EL (cell line): ENCODE measurements at regions not wholly inside any gene's neighbourhood (a gene's known extent, or its start where the extent isn't known, plus 50 kb on each side); places are given as distances from the start of the nearest gene placed in this dataset.
"Not testable (repeated sequence)": the region's sequence is repeated elsewhere in the genome, so short reads cannot be mapped to it uniquely, and the experiment has no call there.

Experiments
- DNase-seq: peaks from one replicate; pipeline ENCODE4 v3.0.0-alpha.2; 2016

GRCh38 chr1:38204698-38205097 lies 158.1 kb upstream of the POU3F1 start:
- DNase-seq, result no peak

- no peak for DNase-seq
These were observed 156.8 kb upstream of the POU3F1 start for GRCh38 chr1:38203441-38203840.

DNA sequence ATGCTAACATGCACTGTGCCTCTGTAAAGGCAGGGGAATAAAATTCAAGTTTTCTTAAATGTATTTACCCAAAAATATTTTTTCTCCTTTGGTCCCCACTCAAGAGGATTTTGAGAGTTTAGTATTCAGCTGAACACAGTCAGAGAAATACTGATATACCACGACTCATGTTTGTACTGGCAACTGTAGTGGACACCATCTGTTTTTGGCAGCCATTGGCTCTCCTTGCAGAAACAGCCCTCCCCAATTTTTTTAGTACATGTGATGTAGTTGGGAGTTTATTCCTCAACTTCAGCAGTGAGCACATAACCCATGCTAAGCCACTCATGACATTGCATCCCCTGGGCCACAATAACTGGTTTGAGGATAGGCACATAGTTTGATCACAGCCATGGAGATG lies 154.8 kb upstream of the POU3F1 start:
- no peak for DNase-seq

DNA sequence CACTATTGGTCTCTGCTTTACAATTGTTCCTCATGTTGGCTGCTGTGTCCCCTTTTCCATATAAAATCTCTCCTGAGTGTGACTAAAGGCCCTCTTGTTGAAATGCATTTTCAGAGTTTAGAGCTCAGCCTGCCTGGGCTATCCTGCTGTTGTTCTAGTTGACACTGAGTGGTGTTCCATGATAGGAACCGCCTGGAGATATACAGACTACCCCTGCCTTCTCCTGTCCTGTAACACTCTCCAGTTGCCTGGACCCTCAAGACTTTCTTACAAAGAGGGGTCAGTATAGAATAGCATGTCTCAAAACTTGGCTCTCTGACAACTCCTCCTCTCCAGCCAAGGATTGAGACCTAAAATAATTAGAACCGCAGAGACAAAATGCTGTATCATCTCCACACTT lies 152.0 kb upstream of the POU3F1 start:
- DNase-seq, result no peak

GRCh38 chr1:38198099-38198498 lies 151.5 kb upstream of the POU3F1 start:
- DNase-seq, result no peak

- no peak for DNase-seq
These were observed 150.9 kb upstream of the POU3F1 start for GRCh38 chr1:38197312-38198061.

- DNase-seq, result no peak
These were observed 147.9 kb upstream of the POU3F1 start for GRCh38 chr1:38194472-38194871.

DNA sequence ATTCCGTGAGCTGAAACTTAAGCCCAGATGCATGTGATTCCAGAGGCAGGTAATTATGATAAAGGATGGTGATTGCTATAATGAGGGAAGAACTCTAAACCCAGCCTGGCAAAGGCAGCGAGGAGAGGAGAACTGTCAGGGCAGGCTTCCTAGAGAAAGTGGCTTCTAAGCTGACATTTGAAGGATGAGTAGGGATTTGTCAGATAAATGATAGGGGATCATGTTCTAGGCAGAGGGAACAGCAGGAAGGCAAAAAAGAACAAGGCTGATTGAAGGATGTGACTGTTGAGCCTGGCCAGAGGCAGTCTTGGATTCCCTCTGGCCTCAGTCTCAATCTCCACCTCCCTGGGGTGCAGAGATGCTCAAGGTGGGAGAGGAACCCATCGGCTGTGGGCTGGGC lies 146.4 kb upstream of the POU3F1 start:
- DNase-seq, result no peak

GRCh38 chr1:38191461-38191860 lies 144.9 kb upstream of the POU3F1 start:
- DNase-seq, result no peak

GRCh38 chr1:38190983-38191382 lies 144.4 kb upstream of the POU3F1 start:
- DNase-seq, result no peak

- no peak for DNase-seq
These were observed 141.0 kb upstream of the POU3F1 start for GRCh38 chr1:38187552-38187951.

DNA sequence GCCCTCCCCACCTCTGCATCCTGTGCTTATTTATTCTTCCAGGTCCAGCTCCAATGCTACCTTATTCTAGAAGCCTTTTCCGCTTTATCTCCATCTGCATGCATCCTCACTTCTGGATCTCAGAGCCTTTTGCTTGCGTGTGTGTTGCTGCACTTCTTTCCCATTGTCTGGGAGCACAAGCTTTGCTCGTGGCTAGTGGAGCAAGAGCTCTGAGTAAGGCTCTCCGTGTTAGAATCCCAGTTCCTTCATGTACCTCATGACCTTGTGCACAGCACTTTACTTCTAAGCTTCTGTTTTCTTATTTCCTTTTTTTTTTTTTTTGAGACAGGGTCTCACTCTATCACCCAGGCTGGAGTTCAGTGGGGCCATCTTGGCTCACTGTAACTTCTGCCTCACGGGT lies 140.0 kb upstream of the POU3F1 start:
- no peak for DNase-seq

- no peak for DNase-seq
These were observed 139.3 kb upstream of the POU3F1 start for GRCh38 chr1:38185913-38186312.

- no peak for DNase-seq
These were observed 137.2 kb upstream of the POU3F1 start for GRCh38 chr1:38183747-38184146.

GRCh38 chr1:38183096-38183495 lies 136.5 kb upstream of the POU3F1 start:
- DNase-seq, result no peak

DNA sequence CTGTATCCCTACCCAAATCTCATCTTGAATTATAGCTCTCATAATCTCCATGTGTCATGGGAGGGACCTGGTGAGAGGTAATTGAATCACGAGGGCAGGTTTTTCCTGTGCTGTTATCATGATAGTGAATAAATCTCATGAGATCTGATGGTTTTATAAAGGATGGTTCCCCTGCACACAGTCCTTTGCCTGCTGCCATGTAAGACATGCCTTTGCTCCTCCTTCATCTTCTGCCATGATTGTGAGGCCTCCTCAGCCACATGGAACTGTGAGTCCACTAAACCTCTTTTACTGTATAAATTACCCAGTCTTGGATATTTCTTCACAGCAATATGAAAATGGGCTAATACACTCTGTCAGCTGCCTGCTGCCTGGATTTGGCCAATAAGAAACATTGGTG lies 133.8 kb upstream of the POU3F1 start:
- DNase-seq, result not testable (repeated sequence)

- no peak for DNase-seq
These were observed 132.9 kb upstream of the POU3F1 start for GRCh38 chr1:38179483-38179882.

- no peak for DNase-seq
These were observed 131.6 kb upstream of the POU3F1 start for GRCh38 chr1:38178216-38178615.

DNA sequence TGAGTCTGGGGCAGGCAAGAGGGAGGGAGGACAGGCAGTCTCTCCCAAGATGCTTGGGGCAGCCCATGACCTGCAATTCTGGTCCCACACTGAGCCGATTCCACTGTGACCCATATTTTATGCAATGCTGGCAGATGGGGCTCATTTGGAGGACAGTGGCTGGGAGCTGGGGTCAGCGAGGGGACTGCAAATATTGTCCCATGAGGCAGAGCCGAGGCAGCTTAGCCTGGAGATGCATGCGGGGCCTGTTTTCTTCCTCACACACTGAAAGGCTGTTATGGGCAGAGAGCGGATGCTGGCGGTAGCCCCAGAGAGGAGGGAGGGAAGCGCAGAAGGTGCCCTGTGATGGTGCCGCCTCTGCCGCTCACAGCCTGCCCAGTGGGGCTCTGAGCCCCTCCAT lies 128.5 kb upstream of the POU3F1 start:
- DNase-seq, result no peak

DNA sequence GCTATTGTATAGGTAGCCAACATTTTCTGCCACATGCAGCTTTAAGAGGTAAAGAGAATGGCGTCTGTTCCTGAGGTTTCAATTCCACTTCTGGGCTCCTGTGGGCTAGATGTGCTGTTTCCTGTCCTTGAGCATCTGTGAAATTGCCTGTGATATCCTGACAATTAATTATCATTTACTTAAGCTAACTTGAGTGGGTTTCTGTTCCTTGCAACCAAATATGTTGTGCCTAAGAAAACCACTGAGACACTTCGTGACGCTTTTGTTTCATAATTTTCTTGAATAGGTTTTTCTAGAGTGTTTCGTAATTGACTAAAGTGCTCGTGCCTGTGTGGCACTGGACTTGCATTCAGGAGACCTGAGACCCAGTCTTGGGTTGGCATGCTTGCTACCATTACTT lies 127.3 kb upstream of the POU3F1 start:
- DNase-seq, result no peak

DNA sequence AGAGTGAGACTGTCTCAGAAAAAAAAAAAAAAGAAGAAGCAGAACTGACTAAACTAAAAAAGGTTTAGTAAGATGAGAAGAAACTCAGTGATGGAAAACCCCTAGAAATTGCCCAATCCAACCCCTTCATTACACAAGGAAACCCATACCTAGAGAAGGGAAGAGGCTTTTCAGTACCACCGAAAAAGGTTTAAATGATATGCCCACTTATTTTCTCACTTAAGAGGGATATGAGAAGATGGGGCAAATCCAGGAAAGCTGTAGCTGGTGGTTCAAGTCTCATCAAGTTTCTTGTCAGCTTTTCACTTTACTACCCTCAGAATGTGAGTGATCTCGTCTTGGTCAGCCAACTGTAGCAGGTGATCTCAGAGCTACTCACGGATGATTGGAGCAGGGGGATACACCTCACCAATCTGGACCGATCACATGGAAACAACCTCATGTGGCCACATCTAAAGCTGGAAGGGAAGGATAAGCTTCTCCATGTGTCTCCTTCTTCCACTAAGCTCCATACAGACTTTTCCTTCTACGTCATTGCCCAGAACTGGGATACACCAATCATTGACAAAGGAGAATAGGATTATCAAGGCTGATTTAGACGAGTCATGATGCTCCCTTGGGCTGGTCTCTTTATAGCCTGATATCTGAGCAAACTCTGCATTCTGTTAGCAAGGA lies 126.7 kb upstream of the POU3F1 start:
- DNase-seq, result no peak

DNA sequence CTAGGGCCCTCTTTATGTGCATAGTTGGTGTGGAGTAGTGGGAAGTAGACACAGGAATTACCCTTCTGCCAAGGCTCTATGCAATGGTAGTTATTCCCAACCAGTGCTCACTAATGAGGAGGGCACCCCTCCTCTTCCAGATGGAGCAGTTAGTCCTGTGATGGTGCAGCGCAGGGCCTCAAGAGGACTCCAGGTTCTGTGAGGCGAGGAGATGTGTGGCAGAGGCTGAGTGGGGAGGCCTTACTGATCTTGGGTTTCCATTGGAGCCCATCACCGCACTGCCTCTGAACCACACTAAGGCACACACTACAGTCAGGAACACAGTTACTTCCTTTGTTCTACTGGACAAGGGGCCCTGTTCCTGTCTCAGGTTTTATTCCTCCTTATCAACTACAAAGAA lies 122.5 kb upstream of the POU3F1 start:
- DNase-seq, result no peak

DNA sequence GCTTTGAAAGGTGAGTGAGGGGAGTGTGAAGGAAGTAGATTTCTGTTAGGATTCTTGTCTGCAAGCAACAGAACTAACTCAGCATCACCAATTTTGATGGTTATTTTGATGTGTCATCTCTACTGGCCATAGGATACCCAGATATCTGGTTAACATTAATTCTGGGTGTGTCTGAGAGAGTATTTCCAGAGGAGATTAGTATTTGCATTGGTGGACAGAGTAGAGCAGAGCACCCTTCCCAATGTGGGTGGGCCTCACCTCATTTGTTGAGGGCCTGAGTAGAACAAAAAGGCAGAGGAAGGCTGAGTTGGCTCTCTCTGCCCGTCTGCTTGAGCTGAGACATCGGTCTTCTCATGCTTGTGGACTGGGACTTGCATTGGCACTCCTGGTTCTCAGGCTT lies 121.8 kb upstream of the POU3F1 start:
- DNase-seq, result no peak

- DNase-seq, result no peak
These were observed 119.9 kb upstream of the POU3F1 start for GRCh38 chr1:38166461-38166860.
